GM19239 (cell line): ENCODE measurements at regions not wholly inside any gene's neighbourhood (a gene's known extent, or its start where the extent isn't known, plus 50 kb on each side); places are given as distances from the start of the nearest gene placed in this dataset.
"Not testable (repeated sequence)": the region's sequence is repeated elsewhere in the genome, so short reads cannot be mapped to it uniquely, and the experiment has no call there.

Experiments used
- DNase-seq: peaks from one replicate; pipeline ENCODE4 v3.0.0; 2011; ENCODE audit warnings: low spot score; ENCODE audit not compliant: insufficient read length
- FAIRE-seq: peaks from 2 replicates; lab custom pipeline; 2011; peaks lifted over from hg19 to GRCh38; lab: Jason Lieb, UNC

DNA sequence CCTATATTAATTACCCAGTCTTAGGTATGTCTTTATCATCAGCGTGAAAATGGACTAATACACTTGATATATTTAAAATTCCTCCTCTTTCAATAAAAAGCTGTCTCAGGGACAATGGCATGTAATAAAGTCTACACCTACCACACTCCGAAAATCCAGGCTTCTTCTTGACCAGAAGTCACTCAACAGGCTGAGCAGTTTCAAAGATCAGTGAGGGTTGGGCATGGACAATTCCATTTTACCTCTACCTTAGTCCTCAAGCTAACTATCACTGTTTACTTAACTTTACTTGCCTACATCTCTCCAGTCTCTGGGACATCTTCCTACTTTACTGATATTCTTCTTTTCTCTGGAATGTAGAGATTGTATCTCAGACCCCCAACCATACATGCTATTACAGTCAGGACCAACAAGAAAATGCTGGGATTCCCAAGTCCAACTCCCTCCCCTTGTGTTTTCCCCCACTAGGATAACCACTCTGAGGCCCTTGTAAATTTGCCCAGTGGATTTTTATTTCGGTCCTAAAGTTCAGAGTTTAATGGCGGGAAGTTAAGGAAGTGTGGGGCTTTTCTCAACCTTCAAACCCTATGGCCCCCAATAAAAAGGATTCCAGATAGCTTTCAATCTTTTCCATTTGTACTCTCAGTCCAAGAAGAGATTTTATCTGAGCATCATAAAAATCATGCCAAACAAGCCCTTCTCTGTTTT, 137.1 kb upstream of the TSC22D2 start:
- FAIRE-seq (no peak), DNase-seq (no peak)

GRCh38 chr3:150270444-150270843, 137.7 kb upstream of the TSC22D2 start:
- FAIRE-seq, DNase-seq: not testable (repeated sequence)

DNA sequence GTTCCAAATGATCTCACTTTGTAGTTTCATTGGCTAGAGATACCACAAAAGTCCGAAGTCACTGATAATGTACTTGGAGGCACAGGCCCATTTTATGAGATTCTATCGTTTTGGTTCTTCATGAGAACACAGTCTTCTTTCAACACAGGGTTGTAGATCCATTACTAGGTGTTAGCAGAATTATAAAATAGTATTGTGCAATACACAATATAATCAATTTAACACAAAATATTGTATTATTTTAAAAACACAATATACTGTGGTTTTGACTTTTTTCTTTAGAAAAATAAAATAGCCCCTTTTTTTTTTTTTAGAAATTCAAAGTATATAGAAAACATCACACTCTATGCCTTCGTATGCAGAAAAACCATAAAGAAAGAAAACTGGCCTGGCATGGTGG, 138.6 kb upstream of the TSC22D2 start:
- DNase-seq (no peak), FAIRE-seq (no peak)

- DNase-seq (no peak), FAIRE-seq (no peak)
These were observed 139.4 kb upstream of the TSC22D2 start for GRCh38 chr3:150268426-150269391.

- DNase-seq (no peak), FAIRE-seq (no peak)
These were observed 140.8 kb upstream of the TSC22D2 start for GRCh38 chr3:150267288-150267687.

- no peak for DNase-seq
- FAIRE-seq: peak; percentile 45
These were observed 142.8 kb upstream of the TSC22D2 start for GRCh38 chr3:150265305-150265704.

- no peak for FAIRE-seq
- DNase-seq: no peak
These were observed 143.4 kb upstream of the TSC22D2 start for GRCh38 chr3:150264561-150265279.

DNA sequence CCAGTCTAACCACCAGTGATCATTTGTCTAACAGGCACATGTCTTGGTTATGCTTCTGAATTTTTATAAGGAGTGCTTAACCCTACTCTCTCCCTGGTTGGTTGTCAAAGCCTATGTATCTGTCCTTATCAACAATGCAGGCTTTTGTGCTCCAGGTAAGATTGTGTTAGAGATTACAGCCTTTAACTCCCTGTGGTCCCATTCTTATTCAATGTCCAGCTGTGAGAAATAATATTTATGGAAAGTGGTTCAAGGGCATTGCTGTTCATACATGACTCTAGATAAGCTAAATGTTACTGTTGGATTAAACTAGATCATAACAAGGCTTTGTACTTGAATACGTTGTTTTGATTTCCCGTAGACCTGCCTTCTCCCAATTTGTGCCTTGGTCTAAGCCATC, 146.1 kb upstream of the TSC22D2 start:
- DNase-seq (no peak), FAIRE-seq (no peak)

DNA sequence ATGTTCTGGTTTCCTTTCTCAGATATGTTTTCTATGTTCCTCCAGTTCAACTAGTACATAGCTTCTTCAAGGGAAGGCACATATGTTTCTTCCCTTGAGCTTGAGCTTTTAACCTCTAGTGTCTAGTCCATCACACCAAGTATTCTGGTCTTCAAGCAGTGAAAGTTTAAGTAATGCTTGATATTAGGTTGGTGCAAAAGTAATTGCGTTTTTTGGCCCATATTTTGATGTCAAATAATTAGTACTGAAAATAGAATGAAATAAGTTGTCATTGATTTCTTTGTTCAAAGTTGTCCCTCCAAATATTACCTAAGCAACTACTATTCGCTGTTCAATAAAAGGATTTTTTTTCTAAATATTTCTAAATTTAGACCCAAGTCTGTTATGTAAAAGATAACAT, 146.7 kb upstream of the TSC22D2 start:
- DNase-seq (no peak), FAIRE-seq (no peak)

GRCh38 chr3:150260398-150260710, 147.7 kb upstream of the TSC22D2 start:
- no peak for DNase-seq
- FAIRE-seq: no peak

- no peak for DNase-seq
- no peak for FAIRE-seq
These were observed 148.3 kb upstream of the TSC22D2 start for GRCh38 chr3:150259526-150260397.

- no peak for FAIRE-seq
- no peak for DNase-seq
These were observed 151.3 kb upstream of the TSC22D2 start for GRCh38 chr3:150256782-150257181.

- FAIRE-seq (no peak), DNase-seq (no peak)
These were observed 151.8 kb upstream of the TSC22D2 start for GRCh38 chr3:150256318-150256717.

GRCh38 chr3:150255826-150256225, 152.3 kb upstream of the TSC22D2 start:
- FAIRE-seq: no peak

GRCh38 chr3:150255413-150255812, 152.7 kb upstream of the TSC22D2 start:
- no peak for DNase-seq
- no peak for FAIRE-seq

More at GRCh38 chr3:150255826-150256225, 152.3 kb upstream of the TSC22D2 start:
- DNase-seq: no peak

GRCh38 chr3:150254309-150254708, 153.8 kb upstream of the TSC22D2 start:
- FAIRE-seq (no peak), DNase-seq (no peak)

DNA sequence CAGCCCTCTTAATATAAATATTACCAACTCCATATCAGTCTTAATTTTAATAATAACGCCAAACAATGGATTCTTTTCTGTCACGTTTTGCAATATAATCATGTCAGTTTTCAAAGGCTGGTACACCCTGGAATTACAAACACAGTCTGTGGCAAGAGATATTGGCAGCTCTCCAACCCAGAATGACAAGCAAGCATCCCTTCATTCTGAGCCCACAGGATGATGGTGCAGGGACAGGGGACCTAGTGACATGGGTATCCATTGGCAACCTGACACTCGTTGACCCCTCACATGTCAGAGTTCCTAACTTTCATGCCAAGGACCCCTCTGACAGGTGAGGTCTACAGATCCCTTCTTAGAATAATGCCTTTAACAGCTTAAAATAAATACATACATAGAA, 154.5 kb upstream of the TSC22D2 start:
- DNase-seq (no peak), FAIRE-seq (no peak)

DNA sequence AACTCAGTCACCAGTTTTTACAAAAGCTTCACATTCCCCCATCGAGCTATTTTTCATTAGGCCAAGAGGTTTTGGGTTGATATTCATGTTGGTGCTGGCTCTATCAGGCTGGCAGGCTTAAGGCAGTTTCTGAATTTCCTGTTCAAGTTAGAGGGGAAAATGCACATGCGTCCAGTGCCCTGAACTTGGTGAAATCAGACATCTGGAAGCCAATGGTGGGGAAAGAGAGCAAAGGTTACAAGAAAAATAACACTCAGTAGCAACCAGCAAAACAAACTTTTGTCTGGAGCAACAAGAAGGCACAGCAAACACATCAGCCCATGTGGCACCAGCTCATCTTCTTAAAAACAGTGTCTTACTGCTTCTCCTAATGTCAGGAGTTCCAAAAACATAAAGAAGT, 155.6 kb upstream of the TSC22D2 start:
- FAIRE-seq: no peak
- DNase-seq: no peak

DNA sequence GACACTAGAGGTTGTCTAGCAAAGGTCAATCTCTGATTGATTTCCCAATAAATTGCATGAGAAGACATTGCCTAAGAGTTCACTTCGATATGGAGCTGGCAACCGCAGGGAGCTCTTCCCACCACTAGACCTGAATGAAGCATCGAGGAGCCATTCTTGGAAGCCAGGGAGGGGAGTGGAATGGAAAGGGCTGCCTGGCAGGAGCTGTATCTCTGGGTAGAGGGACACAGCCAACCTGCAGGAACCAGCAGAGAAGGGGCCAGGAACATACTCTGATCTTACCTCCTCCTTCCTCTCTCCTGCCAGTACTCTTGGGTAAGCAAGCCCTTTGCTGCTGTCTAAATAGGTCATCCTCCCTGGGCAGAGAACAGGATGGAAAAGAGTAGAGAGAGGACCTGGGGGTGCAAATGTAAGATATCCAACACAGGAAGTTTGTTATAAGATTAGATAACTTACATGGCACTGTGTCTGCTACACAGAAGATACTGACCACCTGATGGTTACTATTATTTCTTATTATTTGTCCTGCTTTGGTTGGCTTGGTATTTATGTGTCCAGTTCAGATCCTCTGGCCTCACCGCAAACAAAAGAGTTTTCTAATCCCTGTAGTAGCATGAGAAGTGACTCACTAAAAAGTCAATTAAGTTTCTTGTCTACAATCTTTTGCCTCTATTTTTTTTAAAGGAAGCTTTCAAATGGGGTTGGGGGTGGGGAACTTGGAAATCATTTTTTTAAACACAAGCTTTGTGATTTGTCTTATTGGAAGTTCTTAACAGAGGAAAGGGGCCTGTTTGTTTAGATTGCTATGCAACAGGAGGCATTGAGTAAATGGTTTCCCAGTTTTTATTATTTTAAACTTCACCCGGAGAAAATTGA, 156.7 kb upstream of the TSC22D2 start:
- DNase-seq (no peak), FAIRE-seq (no peak)
